DMS 273 treated with DMSO at 0.1 percent for 48 hours (cell line): ENCODE measurements at regions not wholly inside any gene's neighbourhood (a gene's known extent, or its start where the extent isn't known, plus 50 kb on each side); places are given as distances from the start of the nearest gene placed in this dataset.
"Not testable (repeated sequence)": the region's sequence is repeated elsewhere in the genome, so short reads cannot be mapped to it uniquely, and the experiment has no call there.

Source experiments
- DNase-seq: peaks from one replicate; lab custom pipeline; 2025; lab: John Stamatoyannopoulos, UW

GRCh38 chr11:15300341-15300740, 185.6 kb downstream of the INSC start:
- no peak for DNase-seq

- no peak for DNase-seq
Observed at GRCh38 chr11:15307619-15308024, 192.9 kb downstream of the INSC start.

GRCh38 chr11:15308840-15309239, 194.1 kb downstream of the INSC start:
- DNase-seq: no peak

GRCh38 chr11:15309296-15309695, 194.6 kb downstream of the INSC start:
- DNase-seq: no peak

- DNase-seq: no peak
Observed at GRCh38 chr11:15313862-15314261, 199.1 kb downstream of the INSC start.

GRCh38 chr11:15318814-15319213, 204.1 kb downstream of the INSC start:
- DNase-seq: no peak

GRCh38 chr11:15326520-15326919, 211.8 kb downstream of the INSC start:
- DNase-seq: no peak

- DNase-seq: no peak
Observed at GRCh38 chr11:15327786-15328231, 213.1 kb downstream of the INSC start.

GRCh38 chr11:15333407-15333806, 218.7 kb downstream of the INSC start:
- no peak for DNase-seq

- no peak for DNase-seq
Observed at GRCh38 chr11:15334766-15335165, 220.0 kb downstream of the INSC start.

GRCh38 chr11:15336021-15336420, 221.3 kb downstream of the INSC start:
- no peak for DNase-seq

- DNase-seq: no peak
Observed at GRCh38 chr11:15339302-15339701, 224.6 kb downstream of the INSC start.

GRCh38 chr11:15341587-15341986, 226.9 kb downstream of the INSC start:
- no peak for DNase-seq

GRCh38 chr11:15342163-15342562, 227.4 kb downstream of the INSC start:
- DNase-seq: no peak

- DNase-seq: no peak
Observed at GRCh38 chr11:15346907-15347306, 232.2 kb downstream of the INSC start.

GRCh38 chr11:15347969-15348734, 233.4 kb downstream of the INSC start:
- DNase-seq: no peak

- no peak for DNase-seq
Observed at GRCh38 chr11:15349413-15349812, 234.7 kb downstream of the INSC start.

GRCh38 chr11:15361316-15361715, 246.6 kb downstream of the INSC start:
- DNase-seq: no peak

- not testable (repeated sequence) for DNase-seq
Observed at GRCh38 chr11:15365286-15365685, 250.6 kb downstream of the INSC start.

- DNase-seq: no peak
Observed at GRCh38 chr11:15367695-15368094, 253.0 kb downstream of the INSC start.

- DNase-seq: no peak
Observed at GRCh38 chr11:15370495-15371147, 255.9 kb downstream of the INSC start.

- DNase-seq: no peak
Observed at GRCh38 chr11:15371533-15371932, 256.8 kb downstream of the INSC start.

- no peak for DNase-seq
Observed at GRCh38 chr11:15374418-15374817, 259.7 kb downstream of the INSC start.

- no peak for DNase-seq
Observed at GRCh38 chr11:15378941-15379340, 264.2 kb downstream of the INSC start.
